ENCODE measurements at regions not wholly inside any gene's neighbourhood (a gene's known extent, or its start where the extent isn't known, plus 50 kb on each side); places are given as distances from the start of the nearest gene placed in this dataset.

GRCh38 chr22:49097171-49097925 is 730.3 kb downstream of the BRD1 start:
- H3K27me3 ChIP-seq: peaks cover 0 to 4% of the 10 kb centered on the region in 2 donors

GRCh38 chr22:49096476-49096875 is 731.2 kb downstream of the BRD1 start:
- no peak for DNase-seq (ENCODE audit: low spot score)
- Histone ChIP-seq H3K27ac (no peak overlapping the region), H3K4me1 (no peaks in the 10 kb centered on the region), H3K36me3 (no peaks in the 10 kb centered on the region), H3K9me3 (no peaks in the 10 kb centered on the region), H3K4me3 (no peak overlapping the region), H3K27me3 (peaks cover 0 to 4% of the 10 kb centered on the region in 2 donors)
- no peak for TF ChIP-seq CTCF (IDR thresholded peaks at IDR 0.05)

More at GRCh38 chr22:49097171-49097925, 730.3 kb downstream of the BRD1 start:
- no peaks in the 10 kb centered on the region for H3K4me1 ChIP-seq
- H3K27ac ChIP-seq: no peak overlapping the region
- H3K9me3 ChIP-seq: no peaks in the 10 kb centered on the region
- no peaks in the 10 kb centered on the region for H3K36me3 ChIP-seq
- no peak for DNase-seq (ENCODE audit: low spot score)
- H3K4me3 ChIP-seq: no peak overlapping the region
- TF ChIP-seq CTCF (IDR thresholded peaks at IDR 0.05): no peak

- Histone ChIP-seq H3K36me3 (no peaks in the 10 kb centered on the region), H3K9me3 (no peaks in the 10 kb centered on the region), H3K27ac (no peak overlapping the region), H3K4me1 (no peaks in the 10 kb centered on the region), H3K27me3 (peaks cover 0 to 4% of the 10 kb centered on the region in 2 donors), H3K4me3 (no peak overlapping the region)
- TF ChIP-seq CTCF (IDR thresholded peaks at IDR 0.05): no peak
- no peak for DNase-seq (ENCODE audit: low spot score)
These were observed 732.3 kb downstream of the BRD1 start for GRCh38 chr22:49095366-49095765.

- no peaks in the 10 kb centered on the region for H3K9me3 ChIP-seq
- no peaks in the 10 kb centered on the region for H3K4me1 ChIP-seq
- H3K27ac ChIP-seq: no peak overlapping the region
- TF ChIP-seq CTCF (IDR thresholded peaks at IDR 0.05): no peak
- H3K36me3 ChIP-seq: no peaks in the 10 kb centered on the region
- DNase-seq (ENCODE audit: low spot score): no peak
- H3K27me3 ChIP-seq: peaks cover 0 to 4% of the 10 kb centered on the region in 2 donors
- no peak overlapping the region for H3K4me3 ChIP-seq
These were observed 732.8 kb downstream of the BRD1 start for GRCh38 chr22:49094858-49095257.

GRCh38 chr22:49094151-49094550 is 733.5 kb downstream of the BRD1 start:
- Histone ChIP-seq H3K9me3 (no peaks in the 10 kb centered on the region), H3K27ac (no peak overlapping the region), H3K27me3 (peaks cover 0 to 4% of the 10 kb centered on the region in 2 donors), H3K4me3 (no peak overlapping the region), H3K4me1 (no peaks in the 10 kb centered on the region), H3K36me3 (no peaks in the 10 kb centered on the region)
- no peak for DNase-seq (ENCODE audit: low spot score)
- no peak for TF ChIP-seq CTCF (IDR thresholded peaks at IDR 0.05)

All from right atrium auricular region (tissue), 2 donors.